Hepatocyte (in vitro differentiated cells): ENCODE measurements at regions not wholly inside any gene's neighbourhood (a gene's known extent, or its start where the extent isn't known, plus 50 kb on each side); places are given as distances from the start of the nearest gene placed in this dataset.

ENCODE experiments used
- EZH2 ChIP-seq: fragments of 200-600 bp; sonication (generic); IDR thresholded peaks from 2 replicates; pipeline ENCODE4 v1.6.1; 2016; ENCODE audit warnings: antibody characterized with exemption, mild to moderate bottlenecking, borderline replicate concordance
- TF ChIP-seq, protein P1 (sequence below): fragments of 200-600 bp; sonication (generic); IDR thresholded peaks from 2 replicates; pipeline ENCODE4 v1.5.1; 2016; ENCODE audit warnings: antibody characterized with exemption, mild to moderate bottlenecking; ENCODE audit not compliant: poor library complexity

GRCh38 chr7:51639661-51640334 lies 323.2 kb upstream of the COBL start:
- TF ChIP-seq EZH2, result no peak
- TF ChIP-seq, protein P1, sequence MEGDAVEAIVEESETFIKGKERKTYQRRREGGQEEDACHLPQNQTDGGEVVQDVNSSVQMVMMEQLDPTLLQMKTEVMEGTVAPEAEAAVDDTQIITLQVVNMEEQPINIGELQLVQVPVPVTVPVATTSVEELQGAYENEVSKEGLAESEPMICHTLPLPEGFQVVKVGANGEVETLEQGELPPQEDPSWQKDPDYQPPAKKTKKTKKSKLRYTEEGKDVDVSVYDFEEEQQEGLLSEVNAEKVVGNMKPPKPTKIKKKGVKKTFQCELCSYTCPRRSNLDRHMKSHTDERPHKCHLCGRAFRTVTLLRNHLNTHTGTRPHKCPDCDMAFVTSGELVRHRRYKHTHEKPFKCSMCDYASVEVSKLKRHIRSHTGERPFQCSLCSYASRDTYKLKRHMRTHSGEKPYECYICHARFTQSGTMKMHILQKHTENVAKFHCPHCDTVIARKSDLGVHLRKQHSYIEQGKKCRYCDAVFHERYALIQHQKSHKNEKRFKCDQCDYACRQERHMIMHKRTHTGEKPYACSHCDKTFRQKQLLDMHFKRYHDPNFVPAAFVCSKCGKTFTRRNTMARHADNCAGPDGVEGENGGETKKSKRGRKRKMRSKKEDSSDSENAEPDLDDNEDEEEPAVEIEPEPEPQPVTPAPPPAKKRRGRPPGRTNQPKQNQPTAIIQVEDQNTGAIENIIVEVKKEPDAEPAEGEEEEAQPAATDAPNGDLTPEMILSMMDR, result no peak
